ENCODE measurements at regions not wholly inside any gene's neighbourhood (a gene's known extent, or its start where the extent isn't known, plus 50 kb on each side); places are given as distances from the start of the nearest gene placed in this dataset.

- TF ChIP-seq, protein P1, sequence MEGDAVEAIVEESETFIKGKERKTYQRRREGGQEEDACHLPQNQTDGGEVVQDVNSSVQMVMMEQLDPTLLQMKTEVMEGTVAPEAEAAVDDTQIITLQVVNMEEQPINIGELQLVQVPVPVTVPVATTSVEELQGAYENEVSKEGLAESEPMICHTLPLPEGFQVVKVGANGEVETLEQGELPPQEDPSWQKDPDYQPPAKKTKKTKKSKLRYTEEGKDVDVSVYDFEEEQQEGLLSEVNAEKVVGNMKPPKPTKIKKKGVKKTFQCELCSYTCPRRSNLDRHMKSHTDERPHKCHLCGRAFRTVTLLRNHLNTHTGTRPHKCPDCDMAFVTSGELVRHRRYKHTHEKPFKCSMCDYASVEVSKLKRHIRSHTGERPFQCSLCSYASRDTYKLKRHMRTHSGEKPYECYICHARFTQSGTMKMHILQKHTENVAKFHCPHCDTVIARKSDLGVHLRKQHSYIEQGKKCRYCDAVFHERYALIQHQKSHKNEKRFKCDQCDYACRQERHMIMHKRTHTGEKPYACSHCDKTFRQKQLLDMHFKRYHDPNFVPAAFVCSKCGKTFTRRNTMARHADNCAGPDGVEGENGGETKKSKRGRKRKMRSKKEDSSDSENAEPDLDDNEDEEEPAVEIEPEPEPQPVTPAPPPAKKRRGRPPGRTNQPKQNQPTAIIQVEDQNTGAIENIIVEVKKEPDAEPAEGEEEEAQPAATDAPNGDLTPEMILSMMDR (IDR thresholded peaks at IDR 0.05), result no peak
- no peak for TF ChIP-seq POLR2AphosphoS5 (IDR thresholded peaks at IDR 0.05)
Measured at GRCh38 chr5:4203146-4203545, 607.5 kb downstream of the IRX1 start.

Measured in prostate gland (tissue), 2 donors.